ENCODE measurements at regions not wholly inside any gene's neighbourhood (a gene's known extent, or its start where the extent isn't known, plus 50 kb on each side); places are given as distances from the start of the nearest gene placed in this dataset.

- TF ChIP-seq CTCF (IDR thresholded peaks at IDR 0.05) (no peak), POLR2AphosphoS5 (IDR thresholded peaks at IDR 0.05) (no peak), POLR2A (IDR thresholded peaks at IDR 0.05) (no peak), EP300 (IDR thresholded peaks at IDR 0.05; ENCODE audit: low read depth) (no peak)
Observed at GRCh38 chr10:43862756-43863155, 214.1 kb upstream of the ZNF32 start.

Measured in transverse colon (tissue), 4 donors.